ENCODE measurements at regions not wholly inside any gene's neighbourhood (a gene's known extent, or its start where the extent isn't known, plus 50 kb on each side); places are given as distances from the start of the nearest gene placed in this dataset.

DNA sequence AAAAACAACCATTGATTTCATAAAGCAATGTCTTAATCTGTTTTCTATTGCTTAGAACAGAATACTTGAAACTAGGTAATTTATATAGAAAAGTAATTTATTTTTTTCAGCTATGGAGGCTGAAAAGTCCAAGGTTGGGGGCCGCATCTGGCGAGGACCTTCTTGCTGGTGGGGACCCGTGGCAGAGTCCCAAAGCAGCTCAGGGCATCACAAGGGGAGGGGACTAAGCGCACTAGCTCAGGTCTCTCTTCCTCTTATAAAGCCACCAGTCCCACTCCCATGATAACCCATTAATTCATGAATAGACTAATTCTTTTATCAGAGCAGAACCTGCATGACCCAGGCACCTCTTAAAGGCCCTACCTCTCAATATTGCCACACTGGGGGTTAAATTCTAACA, 87.2 kb upstream of the KLF13 start:
- Mint-ChIP-seq H3K4me3 (ENCODE audit: unreplicated experiment) (no peak overlapping the region), H3K27ac (ENCODE audit: unreplicated experiment) (no peak overlapping the region), H3K36me3 (ENCODE audit: unreplicated experiment) (no peaks in the 10 kb centered on the region), H3K4me1 (ENCODE audit: unreplicated experiment) (peaks cover 24% of the 10 kb centered on the region), H3K27me3 (ENCODE audit: unreplicated experiment) (peaks cover 6% of the 10 kb centered on the region), H3K9me3 (ENCODE audit: unreplicated experiment) (no peaks in the 10 kb centered on the region)
- no peak for DNase-seq (ENCODE audit: extremely low spot score, unreplicated experiment)
- TF ChIP-seq, protein P1, sequence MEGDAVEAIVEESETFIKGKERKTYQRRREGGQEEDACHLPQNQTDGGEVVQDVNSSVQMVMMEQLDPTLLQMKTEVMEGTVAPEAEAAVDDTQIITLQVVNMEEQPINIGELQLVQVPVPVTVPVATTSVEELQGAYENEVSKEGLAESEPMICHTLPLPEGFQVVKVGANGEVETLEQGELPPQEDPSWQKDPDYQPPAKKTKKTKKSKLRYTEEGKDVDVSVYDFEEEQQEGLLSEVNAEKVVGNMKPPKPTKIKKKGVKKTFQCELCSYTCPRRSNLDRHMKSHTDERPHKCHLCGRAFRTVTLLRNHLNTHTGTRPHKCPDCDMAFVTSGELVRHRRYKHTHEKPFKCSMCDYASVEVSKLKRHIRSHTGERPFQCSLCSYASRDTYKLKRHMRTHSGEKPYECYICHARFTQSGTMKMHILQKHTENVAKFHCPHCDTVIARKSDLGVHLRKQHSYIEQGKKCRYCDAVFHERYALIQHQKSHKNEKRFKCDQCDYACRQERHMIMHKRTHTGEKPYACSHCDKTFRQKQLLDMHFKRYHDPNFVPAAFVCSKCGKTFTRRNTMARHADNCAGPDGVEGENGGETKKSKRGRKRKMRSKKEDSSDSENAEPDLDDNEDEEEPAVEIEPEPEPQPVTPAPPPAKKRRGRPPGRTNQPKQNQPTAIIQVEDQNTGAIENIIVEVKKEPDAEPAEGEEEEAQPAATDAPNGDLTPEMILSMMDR (IDR thresholded peaks at IDR 0.05): no peak

DNA sequence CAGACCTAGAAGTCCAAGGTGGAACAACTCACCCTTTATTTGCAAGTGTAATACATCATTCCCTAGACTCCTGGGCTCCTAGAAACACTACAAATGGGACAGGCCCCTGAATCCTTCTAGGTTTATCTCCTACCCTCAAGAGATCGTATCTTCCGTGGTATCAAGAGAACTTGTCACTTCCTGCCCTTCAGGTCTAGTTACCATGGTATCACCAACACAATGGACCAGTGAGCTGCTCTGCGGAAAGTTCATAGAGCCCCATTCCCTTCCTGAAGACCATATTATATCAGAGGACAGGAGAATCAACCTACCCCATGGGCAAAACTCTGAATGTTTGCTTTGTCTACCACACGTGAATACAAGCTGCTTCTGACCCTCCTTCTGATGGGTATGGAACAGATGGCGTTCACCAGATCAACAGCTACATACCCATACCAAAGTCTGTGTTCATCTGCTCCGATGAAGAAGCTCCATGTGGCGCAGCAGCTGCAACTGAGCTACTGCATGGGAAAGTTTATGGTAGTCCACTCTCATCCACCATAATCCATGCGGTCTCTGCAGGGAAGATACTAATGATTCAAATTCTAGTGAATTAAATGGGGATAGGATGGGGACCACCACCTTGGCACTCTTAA, 84.6 kb upstream of the KLF13 start:
- Mint-ChIP-seq H3K27ac (ENCODE audit: unreplicated experiment) (no peak overlapping the region), H3K4me3 (ENCODE audit: unreplicated experiment) (no peak overlapping the region), H3K36me3 (ENCODE audit: unreplicated experiment) (no peaks in the 10 kb centered on the region), H3K27me3 (ENCODE audit: unreplicated experiment) (peaks cover 12% of the 10 kb centered on the region), H3K9me3 (ENCODE audit: unreplicated experiment) (no peaks in the 10 kb centered on the region), H3K4me1 (ENCODE audit: unreplicated experiment) (peaks cover 8% of the 10 kb centered on the region)
- DNase-seq (ENCODE audit: extremely low spot score, unreplicated experiment): no peak
- TF ChIP-seq, protein P1 (IDR thresholded peaks at IDR 0.05): no peak

DNA sequence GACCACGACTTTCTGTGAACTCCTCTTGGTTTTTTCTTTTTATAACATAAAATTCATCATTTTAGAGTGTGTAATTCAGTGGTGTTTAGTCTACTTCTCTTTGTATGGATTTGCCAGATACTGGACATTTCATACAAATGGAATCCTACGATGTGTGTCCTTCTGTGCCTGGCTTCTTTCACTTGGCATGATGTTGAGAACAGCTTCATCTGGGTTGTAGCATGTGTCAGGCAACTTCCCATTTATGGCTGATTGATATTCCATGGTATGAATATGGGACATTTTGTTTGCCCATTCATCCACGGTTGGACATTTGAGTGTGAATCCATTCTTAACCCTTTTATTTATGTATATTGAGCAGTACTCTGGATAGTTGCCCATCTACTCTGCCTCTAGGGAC, 82.7 kb upstream of the KLF13 start:
- Mint-ChIP-seq H3K4me3 (ENCODE audit: unreplicated experiment) (no peak overlapping the region), H3K27me3 (ENCODE audit: unreplicated experiment) (peaks cover 18% of the 10 kb centered on the region), H3K27ac (ENCODE audit: unreplicated experiment) (no peak overlapping the region), H3K9me3 (ENCODE audit: unreplicated experiment) (no peaks in the 10 kb centered on the region), H3K36me3 (ENCODE audit: unreplicated experiment) (no peaks in the 10 kb centered on the region), H3K4me1 (ENCODE audit: unreplicated experiment) (no peaks in the 10 kb centered on the region)
- no peak for DNase-seq (ENCODE audit: extremely low spot score, unreplicated experiment)
- TF ChIP-seq, protein P1 (IDR thresholded peaks at IDR 0.05): no peak

DNA sequence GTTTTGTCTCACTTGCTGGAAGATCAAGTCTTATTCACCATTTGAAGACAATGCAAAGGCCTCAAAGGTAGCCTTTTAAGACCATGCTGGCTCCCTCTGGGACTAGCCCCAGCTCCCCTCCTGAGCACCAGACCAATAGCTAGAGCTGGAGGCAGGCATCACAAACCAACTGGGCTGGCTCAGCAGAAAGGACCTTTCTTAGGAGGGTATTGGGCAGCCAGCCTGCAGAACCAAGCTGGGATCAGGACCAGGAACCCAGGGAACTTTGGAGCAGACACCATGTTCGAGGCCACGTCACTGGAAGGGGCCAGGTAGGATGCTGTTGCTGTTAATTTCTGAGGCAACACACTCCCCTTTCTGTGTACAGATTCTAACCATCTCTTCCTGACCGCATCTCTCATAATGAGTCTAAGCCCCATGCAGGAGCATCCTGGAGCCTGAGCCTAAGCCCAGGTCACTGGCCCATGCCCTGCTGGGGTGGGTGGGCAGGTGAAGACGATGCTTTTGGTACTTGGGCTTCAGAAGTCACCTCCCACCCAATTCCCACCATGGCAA, 81.4 kb upstream of the KLF13 start:
- Mint-ChIP-seq H3K4me1 (ENCODE audit: unreplicated experiment) (no peaks in the 10 kb centered on the region), H3K36me3 (ENCODE audit: unreplicated experiment) (no peaks in the 10 kb centered on the region), H3K27me3 (ENCODE audit: unreplicated experiment) (peaks cover 24% of the 10 kb centered on the region), H3K27ac (ENCODE audit: unreplicated experiment) (no peak overlapping the region), H3K9me3 (ENCODE audit: unreplicated experiment) (no peaks in the 10 kb centered on the region), H3K4me3 (ENCODE audit: unreplicated experiment) (no peak overlapping the region)
- no peak for DNase-seq (ENCODE audit: extremely low spot score, unreplicated experiment)
- TF ChIP-seq, protein P1 (IDR thresholded peaks at IDR 0.05): no peak

DNA sequence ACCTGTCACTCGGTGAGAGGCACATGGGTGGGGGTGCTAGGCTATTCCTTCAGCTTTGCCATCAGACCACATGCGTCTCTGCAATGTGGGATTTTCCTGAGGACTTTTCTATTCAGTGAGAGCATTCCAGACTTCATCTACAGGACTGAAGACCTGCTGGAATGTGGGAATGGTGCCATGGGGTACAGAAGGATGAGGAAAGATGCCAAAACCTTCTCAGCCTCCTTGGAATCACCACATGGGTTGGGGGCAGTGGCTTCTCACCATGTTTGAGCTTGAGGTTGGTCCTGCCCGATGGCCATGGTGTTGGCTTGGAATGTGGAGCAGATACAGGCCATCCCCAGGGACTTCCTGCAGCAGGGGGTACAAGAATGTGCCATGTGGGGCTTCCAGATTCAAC, 80.9 kb upstream of the KLF13 start:
- H3K4me1 Mint-ChIP-seq (ENCODE audit: unreplicated experiment): no peaks in the 10 kb centered on the region
- H3K9me3 Mint-ChIP-seq (ENCODE audit: unreplicated experiment): no peaks in the 10 kb centered on the region
- DNase-seq (ENCODE audit: extremely low spot score, unreplicated experiment): no peak
- TF ChIP-seq, protein P1 (IDR thresholded peaks at IDR 0.05): no peak
- H3K36me3 Mint-ChIP-seq (ENCODE audit: unreplicated experiment): no peaks in the 10 kb centered on the region
- H3K27ac Mint-ChIP-seq (ENCODE audit: unreplicated experiment): no peak overlapping the region
- H3K27me3 Mint-ChIP-seq (ENCODE audit: unreplicated experiment): peaks cover 29% of the 10 kb centered on the region
- no peak overlapping the region for H3K4me3 Mint-ChIP-seq (ENCODE audit: unreplicated experiment)
